Fibroblast of skin of left biceps (primary cell): ENCODE measurements at regions not wholly inside any gene's neighbourhood (a gene's known extent, or its start where the extent isn't known, plus 50 kb on each side); places are given as distances from the start of the nearest gene placed in this dataset.

ENCODE experiments used
- DNase-seq, 2 experiments: peaks; one replicate each; pipeline ENCODE4 v3.0.0-alpha.2; 2013; ENCODE audit warnings: low read depth in 2 of 2

GRCh38 chr16:79370736-79371135, 229.8 kb downstream of the MAF start:
- DNase-seq, result no peak

- DNase-seq, result no peak
These were observed 230.7 kb downstream of the MAF start for GRCh38 chr16:79369796-79370195.

GRCh38 chr16:79367822-79368221, 232.7 kb downstream of the MAF start:
- no peak for DNase-seq

- no peak for DNase-seq
These were observed 233.9 kb downstream of the MAF start for GRCh38 chr16:79366635-79367034.

- DNase-seq, result no peak
These were observed 234.8 kb downstream of the MAF start for GRCh38 chr16:79365702-79366101.

DNA sequence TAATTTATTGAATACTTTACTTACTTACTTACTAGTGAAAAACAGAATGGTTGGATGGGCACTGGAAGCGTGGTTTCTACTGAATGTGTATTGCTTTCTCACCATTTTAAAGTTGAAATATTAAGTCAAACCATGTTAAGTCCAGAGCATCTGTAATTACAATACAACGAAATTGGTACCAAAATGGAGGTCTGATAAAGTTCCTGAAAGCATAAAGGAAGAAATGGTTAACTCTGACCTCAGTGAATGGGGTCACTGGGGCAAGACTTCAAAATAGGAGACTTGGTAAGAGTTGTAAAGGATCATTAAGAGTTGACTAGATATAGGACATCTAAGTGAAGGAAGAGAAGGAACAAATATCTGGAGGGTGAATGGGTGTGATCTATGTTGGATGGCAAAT, 237.1 kb downstream of the MAF start:
- DNase-seq, result no peak

GRCh38 chr16:79363035-79363434, 237.5 kb downstream of the MAF start:
- DNase-seq, result no peak

- no peak for DNase-seq
These were observed 238.1 kb downstream of the MAF start for GRCh38 chr16:79362300-79362970.

GRCh38 chr16:79361132-79361751, 239.3 kb downstream of the MAF start:
- no peak for DNase-seq

DNA sequence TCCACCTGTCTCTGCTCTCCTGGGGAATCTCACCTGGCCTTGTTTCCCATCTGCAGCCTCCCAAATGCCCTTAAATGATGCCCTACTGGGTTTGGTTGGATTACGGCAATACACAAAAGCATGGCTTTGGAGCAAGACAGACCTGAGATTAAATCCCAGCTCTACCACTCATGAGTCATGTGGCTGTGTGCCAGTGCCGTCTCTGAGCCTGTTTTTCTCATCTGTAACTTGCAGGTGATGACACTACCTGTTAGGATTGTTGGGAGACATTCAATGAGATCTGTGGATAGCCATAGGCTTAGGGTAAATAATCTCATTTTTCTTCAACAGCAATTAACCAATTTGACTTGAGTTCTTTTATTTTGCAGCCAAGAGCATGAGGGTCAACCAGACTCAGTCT, 240.3 kb downstream of the MAF start:
- no peak for DNase-seq

- no peak for DNase-seq
These were observed 241.5 kb downstream of the MAF start for GRCh38 chr16:79359082-79359481.

DNA sequence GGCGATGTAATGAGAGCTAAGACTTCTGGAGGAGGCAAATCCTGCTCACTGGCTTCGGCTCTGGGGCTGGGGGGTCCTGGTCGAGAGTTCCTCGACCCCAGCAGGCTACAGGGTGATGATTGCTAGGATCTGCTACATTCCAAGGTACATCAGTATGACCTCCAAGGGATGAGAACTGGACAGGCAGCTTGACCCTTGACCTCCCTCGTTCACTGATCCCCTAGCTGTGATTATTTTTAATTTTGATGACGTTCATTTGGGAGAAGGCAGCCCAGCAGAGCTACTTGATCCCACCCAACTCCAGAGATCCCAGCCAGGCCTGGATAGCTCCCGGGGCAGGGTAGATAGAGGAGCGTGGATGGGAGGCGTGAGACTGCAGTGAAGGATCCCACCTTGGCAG, 242.3 kb downstream of the MAF start:
- no peak for DNase-seq

DNA sequence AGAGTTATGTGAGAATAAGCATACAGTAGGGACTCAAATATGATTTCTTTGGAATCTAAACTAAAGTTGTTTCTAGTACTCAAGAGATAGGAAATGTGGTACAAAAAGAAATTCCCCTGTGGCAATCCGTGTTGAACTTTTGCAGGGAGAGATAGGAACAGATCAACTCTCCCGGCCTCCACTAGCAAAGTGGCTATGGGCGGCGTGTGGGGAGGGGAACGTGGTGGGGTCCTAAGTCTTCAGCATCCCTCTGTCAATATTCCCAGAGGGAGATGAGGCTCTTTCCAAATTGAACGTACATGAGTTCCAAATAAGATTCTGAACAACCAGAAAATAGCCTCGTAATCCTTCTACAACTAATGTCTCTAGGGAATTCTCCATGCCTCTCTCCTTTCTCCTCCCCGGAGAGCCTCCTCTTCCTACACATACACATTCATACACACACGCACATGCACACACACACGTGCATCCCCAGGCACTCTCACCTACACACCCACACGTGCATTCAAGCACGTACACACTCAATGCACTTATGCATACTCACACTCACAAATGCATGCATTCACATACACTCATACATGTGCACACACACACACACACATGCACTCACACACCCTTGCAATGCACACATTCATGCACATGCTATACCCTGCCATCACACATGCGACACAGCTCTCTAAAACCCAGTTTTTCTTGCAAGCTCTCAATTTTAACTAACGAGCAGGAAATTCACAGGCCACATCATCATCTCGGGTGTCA, 244.8 kb downstream of the MAF start:
- no peak for DNase-seq

DNA sequence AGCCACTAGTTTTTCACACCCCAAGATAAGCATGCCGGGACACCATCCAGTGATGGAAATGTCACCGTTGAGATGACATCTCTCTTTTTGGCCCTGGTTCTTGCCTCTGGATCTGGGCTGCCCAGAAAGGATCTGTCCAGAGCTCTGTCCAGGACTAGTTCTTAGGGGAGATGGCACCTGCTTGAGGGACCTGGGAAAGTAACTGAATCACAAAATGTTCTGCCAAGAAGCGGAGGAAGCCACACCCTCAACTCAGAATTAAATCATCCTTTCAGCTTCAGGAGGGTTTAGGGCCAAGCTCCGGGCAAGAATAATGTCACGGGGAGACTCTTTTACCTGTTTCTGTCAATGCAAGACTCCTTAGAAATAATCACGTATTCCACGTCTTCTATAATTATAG, 248.6 kb downstream of the MAF start:
- DNase-seq, result no peak

DNA sequence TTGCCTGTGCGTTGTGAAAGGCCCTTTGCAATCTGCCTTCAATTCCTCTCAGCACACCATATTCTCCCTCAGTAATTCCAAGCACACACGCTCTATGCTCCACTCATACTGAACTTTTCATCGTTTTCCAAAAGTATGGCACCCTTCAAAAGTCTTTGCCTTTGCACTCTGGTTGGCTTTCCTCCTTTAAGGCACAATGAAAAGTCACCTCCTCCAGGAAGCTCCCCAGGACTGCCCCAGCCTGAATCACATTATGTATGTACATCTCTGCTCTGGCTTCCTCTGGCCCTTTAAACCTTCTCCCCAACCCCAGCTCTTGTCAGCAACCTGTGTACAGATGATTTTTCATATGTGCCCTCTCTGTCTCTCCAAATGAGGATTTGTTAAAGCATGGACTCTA, 250.7 kb downstream of the MAF start:
- DNase-seq, result no peak

- no peak for DNase-seq
These were observed 251.8 kb downstream of the MAF start for GRCh38 chr16:79348521-79349306.

- no peak for DNase-seq
These were observed 253.3 kb downstream of the MAF start for GRCh38 chr16:79347277-79347676.

DNA sequence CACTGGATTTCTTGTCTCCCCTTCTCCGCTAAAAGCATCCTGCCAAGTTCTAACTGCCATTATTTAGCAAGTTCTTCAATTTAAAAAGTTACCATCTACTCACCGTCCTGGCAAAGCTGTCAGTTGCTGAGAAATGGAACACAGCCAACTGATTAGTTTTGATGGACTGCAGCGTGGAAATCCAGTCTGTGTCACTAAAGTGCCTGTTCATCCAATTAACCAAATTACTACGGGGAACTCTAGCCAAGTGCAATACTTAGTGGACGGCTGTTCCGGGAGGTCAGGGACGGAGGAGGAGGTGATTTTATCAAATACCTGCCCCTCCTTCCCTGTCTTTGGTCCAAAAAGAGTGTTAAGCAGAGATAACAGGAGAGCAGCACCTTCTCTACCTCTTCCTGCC, 260.7 kb downstream of the MAF start:
- DNase-seq, result no peak

DNA sequence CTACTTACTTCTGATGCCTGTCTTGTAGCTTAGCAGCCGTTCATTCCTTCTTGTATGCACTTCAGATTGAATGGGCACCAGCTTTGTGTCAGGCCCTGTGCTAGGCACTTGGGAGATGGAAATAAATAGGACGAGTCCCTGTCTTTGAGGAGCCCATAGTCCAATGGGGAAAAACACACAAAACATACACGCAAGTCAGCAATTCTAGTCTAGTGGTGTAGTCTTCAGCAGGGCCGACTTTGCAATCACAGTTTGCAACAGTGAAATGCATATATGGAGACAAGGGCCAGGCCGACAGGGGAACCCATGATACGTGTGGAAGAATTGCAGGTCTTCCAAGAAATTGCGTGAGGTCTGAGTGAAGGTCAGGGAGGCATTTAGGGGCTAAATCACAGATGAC, 262.6 kb downstream of the MAF start:
- no peak for DNase-seq

GRCh38 chr16:79336437-79337229, 263.9 kb downstream of the MAF start:
- DNase-seq, result no peak

GRCh38 chr16:79334127-79334526, 266.4 kb downstream of the MAF start:
- DNase-seq, result no peak

- no peak for DNase-seq
These were observed 269.5 kb downstream of the MAF start for GRCh38 chr16:79331066-79331465.
